SK-N-SH treated with all-trans-retinoic acid at 6 μM for 48 hours (cell line): ENCODE measurements at regions not wholly inside any gene's neighbourhood (a gene's known extent, or its start where the extent isn't known, plus 50 kb on each side); places are given as distances from the start of the nearest gene placed in this dataset.

Experiments used
- ATAC-seq: fragments of 200-7000 bp; cut with Tn5 transposase; 3 replicates; pipeline ENCODE4 v1.9.1; 2020; ENCODE audit warnings: mild to moderate bottlenecking, moderate library complexity
- ARNTL ChIP-seq: fragments of 450-650 bp; formaldehyde crosslinking; IDR thresholded peaks from 2 replicates; pipeline ENCODE4 v1.5.0; 2020; ENCODE audit warnings: low read depth, mild to moderate bottlenecking, moderate library complexity, borderline replicate concordance
- BACH2 ChIP-seq: fragments of 250-450 bp; sonication (Bioruptor Pico); IDR thresholded peaks from 2 replicates; pipeline ENCODE4 v1.9.0; 2021; ENCODE audit warnings: mild to moderate bottlenecking, borderline replicate concordance
- CREB5 ChIP-seq: fragments of 250-450 bp; sonication (Bioruptor Pico); IDR thresholded peaks from 2 replicates; pipeline ENCODE4 v1.5.1; 2020; ENCODE audit warnings: low read depth, mild to moderate bottlenecking, moderate library complexity
- CSDC2 ChIP-seq: fragments of 250-450 bp; sonication (Bioruptor Pico); IDR thresholded peaks from 2 replicates; pipeline ENCODE4 v1.5.0; 2020; ENCODE audit warnings: mild to moderate bottlenecking, moderate library complexity
- CSRNP3 ChIP-seq: fragments of 250-450 bp; sonication (Bioruptor Pico); IDR thresholded peaks from 2 replicates; pipeline ENCODE4 v1.5.1; 2021; ENCODE audit warnings: mild to moderate bottlenecking, moderate library complexity
- ESRRG ChIP-seq: fragments of 250-450 bp; sonication (Bioruptor Pico); IDR thresholded peaks from 2 replicates; pipeline ENCODE4 v1.6.1; 2021; ENCODE audit warnings: mild to moderate bottlenecking
- GLIS3 ChIP-seq: fragments of 250-450 bp; sonication (Bioruptor Pico); IDR thresholded peaks from 2 replicates; pipeline ENCODE4 v1.5.0; 2020; ENCODE audit warnings: mild to moderate bottlenecking, moderate library complexity
- ISL1 ChIP-seq: fragments of 250-450 bp; sonication (Bioruptor Pico); IDR thresholded peaks from 2 replicates; pipeline ENCODE4 v2.1.2; 2022; ENCODE audit warnings: mild to moderate bottlenecking, moderate library complexity
- OSR1 ChIP-seq: fragments of 250-450 bp; sonication (Bioruptor Pico); IDR thresholded peaks from 2 replicates; pipeline ENCODE4 v1.8.0; 2022; ENCODE audit warnings: moderate library complexity, mild to moderate bottlenecking, inconsistent platforms
- PATZ1 ChIP-seq: fragments of 250-450 bp; sonication (Bioruptor Pico); IDR thresholded peaks from 2 replicates; pipeline ENCODE4 v1.8.0; 2020; ENCODE audit warnings: mild to moderate bottlenecking, moderate library complexity, borderline replicate concordance
- POU6F1 ChIP-seq: fragments of 250-450 bp; sonication (Bioruptor Pico); IDR thresholded peaks from 2 replicates; pipeline ENCODE4 v1.8.0; 2021; ENCODE audit warnings: low read depth, mild to moderate bottlenecking, moderate library complexity, borderline replicate concordance
- RARB ChIP-seq: fragments of 250-450 bp; sonication (Bioruptor Pico); IDR thresholded peaks from 2 replicates; pipeline ENCODE4 v1.8.0; 2021; ENCODE audit warnings: mild to moderate bottlenecking, moderate library complexity
- SNAI2 ChIP-seq: fragments of 250-450 bp; sonication (Bioruptor Pico); IDR thresholded peaks from 2 replicates; pipeline ENCODE4 v1.5.0; 2020; ENCODE audit warnings: mild to moderate bottlenecking, moderate library complexity
- TCF4 ChIP-seq: fragments of 250-450 bp; sonication (Bioruptor Pico); IDR thresholded peaks from 2 replicates; pipeline ENCODE4 v1.8.0; 2021; ENCODE audit warnings: mild to moderate bottlenecking, moderate library complexity, borderline replicate concordance
- TOX ChIP-seq: fragments of 250-450 bp; sonication (Bioruptor Pico); IDR thresholded peaks from 2 replicates; pipeline ENCODE4 v1.8.0; 2021; ENCODE audit warnings: mild to moderate bottlenecking, moderate library complexity, borderline replicate concordance
- TSHZ2 ChIP-seq: fragments of 250-450 bp; sonication (Bioruptor Pico); IDR thresholded peaks from 2 replicates; pipeline ENCODE4 v1.5.0; 2020; ENCODE audit warnings: mild to moderate bottlenecking, moderate library complexity
- ZC3H10 ChIP-seq: fragments of 250-450 bp; sonication (Bioruptor Pico); IDR thresholded peaks from 2 replicates; pipeline ENCODE4 v1.5.1; 2021; ENCODE audit warnings: mild to moderate bottlenecking, moderate library complexity
- ZFP3 ChIP-seq: fragments of 250-450 bp; sonication (Bioruptor Pico); IDR thresholded peaks from 2 replicates; pipeline ENCODE4 v1.5.0; 2020; ENCODE audit warnings: mild to moderate bottlenecking, moderate library complexity
- ZNF565 ChIP-seq: fragments of 450-650 bp; formaldehyde crosslinking; conservative IDR thresholded peaks from 2 replicates; pipeline ENCODE4 v1.5.0; 2020; ENCODE audit warnings: low read depth, mild to moderate bottlenecking, moderate library complexity
- ZNF8 ChIP-seq: fragments of 450-650 bp; formaldehyde crosslinking; IDR thresholded peaks from 2 replicates; pipeline ENCODE4 v1.5.0; 2020; ENCODE audit warnings: mild to moderate bottlenecking, moderate library complexity

GRCh38 chr4:92122911-92123310 is 180.9 kb upstream of the GRID2 start (continued):
- TF ChIP-seq POU6F1 (CRISPR knock-in tag) (no peak), CSRNP3 (no peak), RARB (CRISPR knock-in tag) (no peak)

- ATAC-seq, result no peak
- no peak for TF ChIP-seq ZNF8 (CRISPR knock-in tag)
- no peak for TF ChIP-seq TOX (CRISPR knock-in tag)
- TF ChIP-seq ARNTL (CRISPR knock-in tag), result no peak
- no peak for TF ChIP-seq ZC3H10 (CRISPR knock-in tag)
- no peak for TF ChIP-seq ISL1 (CRISPR knock-in tag)
Observed at GRCh38 chr4:92128676-92129075, 175.1 kb upstream of the GRID2 start.

GRCh38 chr4:92129408-92129994 is 174.3 kb upstream of the GRID2 start:
- TF ChIP-seq ESRRG (no peak), ZNF8 (CRISPR knock-in tag) (no peak), ZNF565 (no peak), OSR1 (CRISPR knock-in tag) (no peak), GLIS3 (CRISPR knock-in tag) (no peak), RARB (CRISPR knock-in tag) (no peak), CREB5 (CRISPR knock-in tag) (no peak), POU6F1 (CRISPR knock-in tag) (no peak), CSDC2 (CRISPR knock-in tag) (no peak), TCF4 (CRISPR knock-in tag) (no peak), ZC3H10 (CRISPR knock-in tag) (no peak)
- no peak for ATAC-seq

GRCh38 chr4:92136434-92136833 is 167.3 kb upstream of the GRID2 start:
- ATAC-seq, result no peak
- TF ChIP-seq ZFP3 (CRISPR knock-in tag) (no peak), CSDC2 (CRISPR knock-in tag) (no peak), ISL1 (CRISPR knock-in tag) (no peak), TOX (CRISPR knock-in tag) (no peak), TCF4 (CRISPR knock-in tag) (no peak), TSHZ2 (CRISPR knock-in tag) (no peak)

GRCh38 chr4:92163348-92163747 is 140.4 kb upstream of the GRID2 start:
- no peak for ATAC-seq

More at GRCh38 chr4:92163348-92163747, 140.4 kb upstream of the GRID2 start:
- TF ChIP-seq ZNF565, result no peak
- TF ChIP-seq ARNTL (CRISPR knock-in tag), result no peak
- no peak for TF ChIP-seq ZFP3 (CRISPR knock-in tag)
- no peak for TF ChIP-seq PATZ1 (CRISPR knock-in tag)
- TF ChIP-seq SNAI2 (CRISPR knock-in tag), result no peak
- no peak for TF ChIP-seq BACH2 (CRISPR knock-in tag)
- no peak for TF ChIP-seq CSDC2 (CRISPR knock-in tag)
- TF ChIP-seq RARB (CRISPR knock-in tag), result no peak
- no peak for TF ChIP-seq OSR1 (CRISPR knock-in tag)
- TF ChIP-seq CSRNP3, result no peak
